HG03575 (cell line): ENCODE measurements at regions not wholly inside any gene's neighbourhood (a gene's known extent, or its start where the extent isn't known, plus 50 kb on each side); places are given as distances from the start of the nearest gene placed in this dataset.

Experiments
- ATAC-seq: cut with Tn5 transposase; IDR thresholded peaks from one replicate; pipeline ENCODE4 v1.9.1; 2021; ENCODE audit not compliant: unreplicated experiment, insufficient number of reproducible peaks, low FRiP score; ENCODE audit errors: extremely low read depth

DNA sequence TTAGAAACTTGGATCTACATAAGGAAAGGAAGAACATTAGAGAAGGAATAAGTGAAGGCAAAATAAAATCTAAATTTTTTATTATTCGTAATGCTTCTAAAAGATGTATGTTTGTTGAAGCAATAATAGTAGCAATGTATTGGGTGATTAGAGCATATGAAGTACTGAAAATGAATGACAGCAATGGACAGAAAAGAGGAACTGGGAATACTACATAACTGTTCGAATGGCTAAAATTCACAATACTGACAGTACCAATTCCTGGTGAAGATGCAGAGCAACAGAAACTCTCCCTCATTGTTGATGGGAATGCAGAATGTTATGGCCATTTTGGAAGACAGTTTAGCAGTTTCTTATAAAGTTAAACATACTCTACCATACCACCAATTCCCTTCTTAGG is 177.3 kb upstream of the SPEF2 start:
- no peak for ATAC-seq

DNA sequence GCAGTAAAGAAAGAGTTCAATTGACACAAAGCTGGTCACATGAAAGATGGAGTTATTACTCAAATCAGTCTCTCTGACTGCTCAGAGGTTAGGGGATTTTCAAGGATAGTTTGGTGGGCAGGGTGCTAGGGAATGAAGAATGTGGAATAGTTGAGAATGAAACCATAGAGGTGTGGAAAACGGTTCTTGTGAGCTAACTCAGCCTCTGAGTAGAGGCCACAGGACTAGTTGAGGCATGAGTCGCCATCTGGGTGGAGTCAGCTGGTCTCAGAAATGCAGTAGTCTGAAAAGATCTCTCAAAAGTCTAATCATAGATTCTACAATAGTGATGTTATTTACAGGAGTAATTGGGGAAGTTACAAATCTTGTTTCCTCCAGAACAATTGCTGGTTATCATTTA is 178.9 kb upstream of the SPEF2 start:
- no peak for ATAC-seq

DNA sequence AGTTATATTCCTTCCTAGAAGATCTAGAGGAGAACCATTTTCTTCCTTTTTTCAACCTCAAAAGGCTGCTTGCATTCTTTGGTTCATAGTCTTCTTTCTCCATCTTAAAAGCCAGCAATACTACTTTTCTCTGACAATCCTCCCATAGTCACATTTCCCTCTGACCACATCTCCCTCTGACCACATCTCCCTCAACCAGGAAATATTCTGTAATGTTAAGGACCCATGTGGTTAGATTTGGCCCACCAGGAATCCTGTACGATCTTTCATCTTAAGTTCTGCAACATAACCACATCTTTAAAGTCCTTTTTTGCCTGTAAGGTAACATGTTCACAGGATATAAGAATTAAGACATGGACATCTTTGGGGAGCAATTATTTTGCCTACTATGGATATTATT is 179.4 kb upstream of the SPEF2 start:
- no peak for ATAC-seq

DNA sequence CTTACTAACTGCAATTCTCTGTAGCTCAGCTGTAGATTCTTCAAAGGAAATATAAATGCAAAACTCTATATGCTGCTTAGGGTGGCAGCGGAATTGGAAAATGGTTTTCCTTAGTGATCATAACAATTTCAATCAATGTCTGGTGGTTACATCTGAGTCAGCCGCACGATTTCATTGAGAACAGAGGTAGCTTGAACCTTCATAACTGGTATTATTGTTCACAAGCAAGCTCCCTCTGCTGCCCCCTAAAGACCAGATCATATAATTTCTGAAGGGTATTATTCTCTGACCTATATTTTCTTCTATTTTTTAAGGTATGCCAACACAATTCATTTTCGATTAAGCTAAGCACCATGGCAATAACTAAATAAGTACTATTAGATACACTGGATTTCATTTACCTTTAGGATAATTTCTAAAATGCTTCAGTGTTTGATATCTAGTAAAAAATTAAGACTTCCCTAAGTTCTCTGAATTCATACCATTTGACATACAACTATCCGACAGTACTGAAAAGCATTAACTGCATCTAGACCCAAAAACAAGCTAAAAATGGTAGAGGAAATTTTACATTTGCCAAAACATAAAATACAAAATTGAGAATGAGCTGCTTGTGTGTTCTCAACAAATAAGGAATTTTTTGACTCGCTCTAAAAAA is 181.1 kb upstream of the SPEF2 start:
- ATAC-seq: no peak

DNA sequence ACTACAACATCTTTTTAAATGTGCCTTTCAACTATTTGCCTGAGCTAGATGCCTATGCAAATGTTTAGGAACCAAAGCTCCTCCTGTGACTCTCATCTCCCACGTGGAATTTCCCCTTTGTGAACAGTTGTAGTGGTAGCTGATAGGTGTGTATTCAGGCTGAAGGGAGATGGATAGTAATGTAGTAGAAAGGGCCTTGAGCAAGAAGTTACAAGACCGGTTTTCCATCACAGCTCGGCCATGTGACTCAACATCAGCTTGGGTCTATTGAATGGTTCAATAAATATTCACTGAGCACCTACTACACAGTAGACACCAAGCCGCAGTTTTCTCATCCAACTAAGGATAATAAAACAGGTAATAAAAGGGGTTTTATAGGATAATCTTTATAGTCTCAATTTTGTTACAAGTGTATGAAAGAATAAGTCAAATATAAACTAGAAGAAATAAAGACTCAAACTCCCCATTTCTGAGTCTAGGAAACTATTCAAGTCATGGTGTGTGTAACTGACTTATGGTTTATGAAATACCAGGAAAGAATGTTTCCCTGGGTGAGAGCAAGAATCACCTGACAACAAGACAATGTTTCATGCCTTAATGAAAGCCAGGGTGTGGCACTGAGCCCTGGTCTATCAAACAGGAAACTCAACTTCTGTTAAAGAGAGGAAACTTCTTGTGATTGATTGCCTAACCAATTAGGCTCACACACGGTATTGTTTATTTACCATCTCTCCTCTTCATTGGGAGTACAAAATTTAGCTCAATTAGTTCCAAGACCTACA is 187.1 kb upstream of the SPEF2 start:
- ATAC-seq: no peak

DNA sequence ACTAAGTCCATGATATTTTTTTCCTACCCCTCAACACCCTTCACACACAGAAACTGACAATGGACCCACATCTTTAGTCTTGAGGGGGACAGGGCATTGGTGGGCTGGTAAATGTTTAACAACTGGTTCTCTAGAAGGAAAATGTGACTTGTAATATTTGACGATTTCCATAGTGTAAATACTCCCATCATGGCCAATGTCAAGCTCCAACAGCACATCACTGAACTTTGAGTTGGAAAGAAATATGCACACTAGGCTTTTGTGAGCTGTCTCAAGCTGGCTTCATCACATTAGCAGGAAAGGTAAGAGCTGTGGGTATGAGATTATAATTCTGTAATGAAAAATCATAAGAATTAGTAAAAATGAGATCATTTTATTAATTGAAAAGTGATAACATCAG is 189.9 kb upstream of the PRLR start:
- no peak for ATAC-seq

DNA sequence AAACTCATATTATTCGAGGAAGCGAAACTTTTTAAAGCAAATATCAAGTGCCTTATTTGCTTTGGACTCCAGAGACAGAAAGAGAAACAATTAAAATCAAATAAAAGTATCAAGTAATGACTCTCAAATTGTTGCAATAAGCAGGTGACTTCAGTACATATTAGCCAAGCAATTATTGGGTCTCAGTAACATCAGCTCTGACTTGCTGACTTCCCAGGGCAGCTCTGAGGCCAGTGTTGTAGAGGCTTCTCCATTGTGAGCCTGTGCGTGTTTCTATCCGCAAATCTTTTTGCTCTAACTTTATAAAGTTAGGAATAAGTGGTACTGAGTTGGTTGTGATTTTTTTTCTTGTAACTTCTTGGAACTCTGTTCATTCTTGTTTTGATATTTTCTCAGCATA is 186.8 kb upstream of the PRLR start:
- ATAC-seq: no peak

DNA sequence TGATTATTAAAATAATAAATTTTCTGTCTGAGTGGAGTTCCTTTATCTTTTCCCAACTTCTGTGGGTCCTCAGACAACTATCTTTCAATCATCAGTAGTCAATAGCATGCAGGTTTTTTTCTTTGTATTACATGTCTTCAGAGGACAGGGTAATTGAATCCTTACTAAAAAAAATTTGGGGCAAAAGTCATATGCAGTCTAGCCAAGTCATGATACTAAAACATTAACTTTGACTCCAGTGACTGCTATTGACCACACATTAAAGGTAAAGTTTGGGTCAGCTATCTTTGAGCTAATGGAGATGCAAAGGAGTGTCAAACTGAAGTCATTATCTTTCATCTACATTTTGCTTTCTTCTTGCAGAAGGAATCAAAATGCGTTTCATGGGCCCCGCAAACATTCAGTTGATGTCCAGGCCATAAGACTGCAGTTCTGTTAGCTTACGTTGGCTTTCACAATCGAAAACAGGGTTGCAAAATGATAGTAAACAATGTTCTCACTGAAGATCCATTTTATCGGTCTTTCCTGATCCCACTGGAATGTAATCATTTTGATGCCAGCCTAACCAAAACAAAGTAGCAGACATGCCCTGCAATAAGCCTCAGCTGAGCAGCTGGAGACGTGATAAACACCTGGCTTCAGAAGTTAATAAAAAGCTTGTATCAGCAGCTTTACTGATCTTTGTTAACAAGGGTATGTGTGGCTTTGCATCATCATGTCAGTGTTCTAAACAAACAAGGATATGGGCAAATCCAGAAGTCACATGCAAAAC is 186.1 kb upstream of the PRLR start:
- no peak for ATAC-seq

DNA sequence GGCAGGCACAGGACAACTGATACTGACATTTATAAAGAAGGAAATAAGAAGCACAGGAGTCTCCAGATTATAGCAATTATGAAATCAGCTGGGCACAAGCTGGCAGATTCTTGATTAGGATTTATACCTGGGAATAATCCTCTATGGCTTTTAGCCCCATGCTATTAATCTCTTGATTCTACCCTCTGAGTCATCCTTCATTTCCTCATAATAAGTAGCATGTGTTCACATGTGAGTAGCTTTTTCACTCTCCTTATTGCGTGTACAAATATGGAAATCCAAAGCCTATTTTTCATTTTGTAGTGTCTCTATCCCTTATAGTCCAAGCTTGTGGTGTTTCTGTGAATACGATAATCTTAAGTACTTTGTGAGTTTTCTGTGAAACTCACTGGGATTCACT is 185.0 kb upstream of the PRLR start:
- no peak for ATAC-seq

DNA sequence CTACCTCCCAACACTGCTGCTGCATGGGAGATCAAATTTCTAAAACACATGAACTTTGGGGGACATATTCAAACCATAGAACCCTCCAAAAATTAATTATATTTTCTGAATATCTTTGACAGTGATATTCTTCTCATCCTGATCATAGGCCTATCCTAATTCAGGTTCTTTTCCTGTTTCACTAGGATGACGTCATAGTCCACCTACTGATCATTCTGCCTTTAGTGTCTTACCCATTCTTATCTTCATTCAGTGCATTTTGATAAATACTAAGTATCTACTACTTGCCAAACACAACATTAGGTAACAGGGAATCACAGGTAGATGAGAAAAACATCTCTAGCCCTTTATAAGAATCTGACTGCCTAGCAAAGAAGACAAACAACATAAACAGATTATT is 179.1 kb upstream of the PRLR start:
- ATAC-seq: no peak

DNA sequence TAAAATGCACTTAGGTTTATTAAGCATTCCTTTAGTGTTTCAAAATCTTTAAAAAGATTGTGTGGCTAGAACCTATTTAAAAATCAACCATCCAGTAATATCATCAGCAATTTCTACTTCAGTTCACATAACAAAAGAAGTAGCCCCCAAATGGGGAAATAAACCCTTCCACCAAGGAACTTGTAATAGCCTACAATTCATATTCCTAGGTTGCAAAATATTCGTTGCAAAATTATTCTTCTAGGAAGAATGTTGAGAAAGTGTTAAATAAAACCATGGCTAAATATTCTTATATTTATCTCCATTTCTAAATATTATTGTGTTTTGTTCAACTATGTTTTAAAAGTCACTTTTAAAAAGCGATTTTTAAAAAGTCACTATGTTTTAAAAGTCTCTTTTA is 177.9 kb upstream of the PRLR start:
- ATAC-seq: no peak

DNA sequence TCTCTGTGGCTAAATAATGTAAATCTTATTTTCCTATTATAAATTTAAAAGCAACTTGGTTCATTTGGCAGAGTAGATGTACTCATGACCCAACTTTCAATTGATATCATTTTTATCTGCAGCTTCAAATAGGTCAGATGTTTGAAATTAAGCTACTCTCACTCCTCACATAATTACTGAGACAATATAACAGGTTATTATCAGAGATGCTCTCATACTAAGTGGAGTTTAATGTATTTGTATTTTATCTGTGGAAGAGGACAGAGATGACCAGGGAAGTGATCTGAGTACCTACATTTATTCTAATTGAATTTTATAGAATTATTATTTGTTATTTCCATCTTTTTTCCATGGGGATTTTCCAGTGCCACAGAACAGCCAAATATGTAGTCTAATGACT is 177.4 kb upstream of the PRLR start:
- ATAC-seq: no peak

DNA sequence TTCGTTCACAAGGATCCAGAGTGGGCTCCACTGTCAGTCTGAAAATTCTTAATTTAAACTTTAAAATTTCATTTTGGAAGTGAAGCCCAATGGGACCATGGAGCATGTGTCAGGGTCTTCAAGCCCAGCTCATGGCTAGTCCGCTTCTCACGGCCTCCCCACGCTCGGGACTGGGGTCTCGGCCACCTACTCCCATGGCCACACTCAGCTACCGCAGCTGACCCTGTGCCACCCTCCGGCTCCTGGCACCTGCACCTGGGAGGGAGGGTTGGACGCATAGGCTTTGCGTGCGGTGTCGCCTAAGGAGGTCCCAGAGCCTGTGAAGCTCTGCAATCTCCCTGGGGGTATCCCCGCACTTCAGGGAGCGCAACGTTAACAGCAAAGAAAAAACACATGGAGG is 175.7 kb upstream of the PRLR start:
- ATAC-seq: no peak

DNA sequence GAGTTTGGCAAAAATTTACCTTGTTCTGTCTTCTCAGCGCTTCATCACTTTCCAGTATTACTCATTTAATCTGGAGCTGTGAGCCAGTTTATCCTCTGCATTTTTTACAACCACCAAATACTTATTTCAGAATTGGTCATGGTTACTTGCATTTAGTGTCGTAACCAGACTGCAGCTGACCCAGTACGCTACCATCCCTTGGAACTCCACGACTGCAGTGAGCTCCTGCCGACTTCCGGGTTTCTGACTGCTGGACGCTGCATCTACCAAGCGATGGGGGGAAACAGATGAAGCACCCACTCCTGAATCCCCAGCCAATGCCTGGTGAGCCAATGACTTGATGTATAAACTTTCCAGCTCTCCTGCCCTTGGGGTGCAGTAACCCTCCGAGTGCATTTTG is 174.4 kb upstream of the PRLR start:
- no peak for ATAC-seq

DNA sequence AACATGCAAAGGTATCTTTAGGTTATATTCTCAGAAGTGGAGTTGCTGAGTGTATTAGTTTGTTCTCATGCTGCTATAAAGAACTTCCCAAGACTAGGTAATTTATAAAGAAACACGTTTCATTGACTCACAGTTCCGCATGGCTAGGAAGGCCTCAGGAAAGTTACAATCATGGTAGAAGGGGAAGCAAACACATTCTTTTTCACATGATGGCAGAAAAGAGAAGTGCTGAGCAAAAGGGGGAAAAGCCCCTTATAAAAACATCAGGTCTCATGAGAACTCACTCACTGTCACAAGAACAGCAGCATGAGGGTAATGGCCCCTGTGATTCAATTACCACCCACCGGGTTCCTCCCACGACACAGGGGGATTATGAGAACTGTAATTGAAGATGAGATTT is 163.6 kb upstream of the PRLR start:
- ATAC-seq: no peak

DNA sequence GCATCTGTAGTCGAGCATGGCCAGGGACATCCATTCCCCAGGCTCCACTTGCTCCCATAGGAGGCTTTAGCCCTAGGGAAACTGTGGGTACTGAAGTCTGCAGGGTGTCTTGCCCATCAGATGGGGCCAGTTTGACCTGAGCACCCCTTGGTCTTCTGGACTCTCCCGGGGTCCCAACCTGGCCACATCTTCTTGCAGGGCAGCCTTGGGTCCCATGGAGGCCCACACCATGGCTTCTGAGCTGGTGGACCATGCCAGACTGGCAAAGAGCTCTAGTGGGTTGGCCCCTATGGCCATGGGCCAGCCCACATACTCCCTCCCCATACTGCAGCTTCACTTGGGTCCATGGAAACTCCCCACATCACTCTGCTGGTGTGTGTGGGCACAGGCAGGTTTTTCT is 154.4 kb upstream of the PRLR start:
- no peak for ATAC-seq

DNA sequence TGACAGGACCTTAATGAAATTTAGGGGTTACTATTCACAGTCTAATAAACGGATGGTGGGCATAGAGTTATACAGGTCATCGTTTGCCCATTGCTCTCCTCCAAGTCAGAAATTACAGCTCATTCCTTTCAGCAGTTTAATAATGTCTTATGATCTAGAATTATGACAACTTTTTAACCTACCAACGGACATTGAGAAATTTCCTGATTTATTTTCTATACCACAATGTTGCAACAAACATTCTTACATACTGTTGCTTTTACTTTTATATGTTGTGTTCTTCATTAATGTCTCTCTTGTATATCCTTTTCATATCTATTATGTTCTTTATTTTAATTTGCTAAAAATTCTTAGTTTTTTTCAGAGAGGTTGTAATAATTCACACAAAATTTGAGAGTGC is 152.8 kb upstream of the PRLR start:
- ATAC-seq: no peak

DNA sequence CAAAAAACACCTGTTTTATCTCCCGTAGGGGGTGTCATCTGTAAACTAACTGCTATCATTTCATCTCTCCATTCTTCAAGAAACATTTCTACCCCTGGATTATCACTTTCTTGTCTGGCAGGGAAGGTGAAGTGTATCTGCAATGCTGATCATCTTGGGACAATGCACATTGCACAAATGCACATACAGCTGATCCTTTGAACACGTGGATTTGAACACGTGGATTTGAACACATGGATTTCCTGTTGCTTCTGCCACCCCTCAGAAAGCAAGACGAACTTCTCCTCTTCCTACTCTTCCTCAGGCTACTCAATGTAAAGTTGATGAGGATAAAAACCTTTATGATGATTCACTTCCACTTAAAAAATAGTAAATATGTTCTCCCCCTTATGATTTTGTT is 147.4 kb upstream of the PRLR start:
- ATAC-seq: no peak

DNA sequence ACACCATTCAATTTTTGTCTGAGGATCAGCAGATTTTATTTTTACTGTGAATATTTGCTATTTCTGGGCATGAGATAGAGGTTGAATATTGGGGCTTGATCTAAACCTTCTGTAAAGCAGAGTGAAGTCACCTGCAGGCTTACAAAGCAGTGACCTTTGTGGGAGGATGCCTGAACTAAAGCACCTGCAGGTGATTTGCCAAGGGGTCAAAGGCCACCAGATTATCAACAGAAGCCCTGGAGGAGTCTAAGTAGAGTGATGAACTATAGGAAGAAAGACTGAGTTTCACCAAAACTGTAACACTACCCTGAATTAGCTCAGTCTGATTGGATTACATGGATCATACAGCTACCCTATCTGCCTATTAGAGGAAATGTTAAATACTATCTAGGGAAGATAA is 144.3 kb upstream of the PRLR start:
- no peak for ATAC-seq

DNA sequence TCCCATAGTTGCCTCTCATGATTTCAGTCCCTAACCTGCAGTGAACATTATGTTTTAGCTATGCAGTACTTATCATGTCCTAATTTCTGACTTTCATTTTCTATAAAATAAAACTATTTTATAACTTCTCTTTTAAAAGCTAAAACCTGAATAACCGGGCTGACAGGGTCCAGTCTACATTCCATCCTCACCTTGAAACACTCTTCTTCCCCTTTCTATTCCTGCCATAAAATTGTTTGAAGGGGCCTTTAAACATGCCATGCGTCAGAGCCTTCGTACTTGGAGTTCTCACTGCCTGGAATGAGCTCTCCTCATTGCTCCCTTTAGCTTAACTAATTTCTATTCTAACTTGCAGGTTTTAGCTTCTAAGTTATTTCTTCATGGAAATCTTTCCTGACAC is 143.0 kb upstream of the PRLR start:
- ATAC-seq: no peak
